ENCODE measurements at regions not wholly inside any gene's neighbourhood (a gene's known extent, or its start where the extent isn't known, plus 50 kb on each side); places are given as distances from the start of the nearest gene placed in this dataset.
A peak's percentile ranks its signal among the peaks of the same experiment; 100 is the strongest.

DNA sequence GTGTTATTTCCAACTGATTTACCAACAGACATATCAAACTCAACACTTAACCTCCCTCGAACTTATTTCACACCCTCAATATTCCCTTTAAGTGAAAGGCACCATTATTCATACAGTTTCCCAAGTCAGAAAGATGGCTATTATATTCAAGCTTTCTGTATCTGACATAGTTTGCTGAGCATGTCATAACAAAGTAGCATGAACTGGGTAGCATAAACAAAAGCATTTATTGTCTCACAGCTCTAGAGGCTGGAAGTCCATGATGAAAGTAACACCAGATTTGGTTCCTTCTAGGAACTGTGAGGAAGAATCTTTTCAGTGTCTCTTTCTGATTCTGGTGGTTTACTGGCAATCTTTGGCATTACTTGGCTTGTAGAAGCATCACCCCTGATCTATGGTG, 1388.6 kb downstream of the TECRL start:
- DNase-seq, result no peak

DNA sequence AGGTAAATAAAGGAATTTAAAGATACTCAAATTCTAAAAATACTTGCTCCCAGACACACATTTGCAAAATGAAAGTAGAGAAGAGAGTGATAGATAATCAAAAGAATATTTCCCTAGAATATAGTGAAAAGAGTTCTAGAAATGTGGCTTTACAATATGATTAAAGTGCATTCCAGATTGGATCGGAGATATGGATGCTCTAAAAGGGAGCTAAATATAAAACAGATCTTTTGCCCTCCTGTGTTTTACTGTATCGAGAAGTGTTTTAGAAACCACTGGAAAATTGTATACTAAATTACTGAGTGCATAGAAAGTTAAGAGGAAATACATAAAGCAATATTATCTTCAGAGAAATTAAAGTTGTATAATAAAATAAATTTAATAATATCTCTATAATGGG, 1392.0 kb downstream of the TECRL start:
- no peak for DNase-seq

DNA sequence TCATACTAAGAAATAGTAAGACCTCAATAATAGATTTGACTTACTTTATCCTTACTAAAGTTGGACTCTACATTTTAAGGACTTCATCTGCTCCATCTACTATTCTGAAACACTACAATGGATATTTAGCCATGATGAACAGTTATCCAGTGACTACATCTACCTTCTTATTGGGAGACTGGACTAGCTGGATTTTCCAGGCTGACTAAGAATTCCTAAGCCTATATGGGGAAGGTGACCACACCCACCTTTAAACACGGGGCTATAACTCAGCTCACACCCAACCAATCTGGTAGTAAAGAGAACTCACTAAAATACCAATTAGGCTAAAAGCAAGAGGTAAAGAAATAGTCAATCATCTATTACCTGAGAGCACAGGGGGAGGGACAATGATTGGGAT, 1438.4 kb downstream of the TECRL start:
- DNase-seq, result no peak

DNA sequence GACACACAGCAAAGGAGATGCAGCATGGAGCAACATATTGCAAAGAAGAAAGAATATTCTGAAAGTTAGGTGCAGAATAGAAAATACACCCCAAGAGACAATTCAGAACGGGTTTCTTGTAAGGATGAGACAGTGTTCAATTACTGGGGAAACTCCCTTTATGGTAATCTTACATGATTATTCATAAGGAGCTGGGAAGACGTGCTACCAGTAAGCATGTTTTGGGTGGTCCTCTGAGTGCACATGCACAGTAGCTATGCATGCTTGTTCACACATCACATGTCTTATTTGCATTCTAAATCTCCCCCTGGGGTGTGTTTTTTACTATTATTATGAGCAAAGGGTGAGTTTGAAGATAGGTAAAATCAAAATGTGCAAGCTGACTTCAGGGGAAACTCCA, 1448.8 kb downstream of the TECRL start:
- no peak for DNase-seq

DNA sequence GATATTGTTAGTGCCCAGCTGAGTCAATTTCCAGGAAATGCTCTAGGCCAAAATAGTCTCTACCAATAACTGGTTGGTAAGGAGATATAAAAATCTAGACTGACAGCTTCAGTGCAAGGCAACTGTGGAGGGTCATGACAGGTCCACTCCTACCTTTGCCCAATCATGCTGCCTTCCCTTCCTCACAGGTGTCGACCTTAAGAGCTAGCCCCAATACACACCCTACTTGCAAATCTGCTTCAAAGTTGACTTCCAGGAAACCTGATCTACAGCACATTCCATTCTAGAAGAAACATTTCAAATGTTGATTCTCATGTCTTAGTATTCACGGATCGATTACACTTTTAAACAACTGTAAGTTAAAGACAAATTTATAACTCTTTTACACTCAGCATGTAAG, 1455.5 kb downstream of the TECRL start:
- no peak for DNase-seq

DNA sequence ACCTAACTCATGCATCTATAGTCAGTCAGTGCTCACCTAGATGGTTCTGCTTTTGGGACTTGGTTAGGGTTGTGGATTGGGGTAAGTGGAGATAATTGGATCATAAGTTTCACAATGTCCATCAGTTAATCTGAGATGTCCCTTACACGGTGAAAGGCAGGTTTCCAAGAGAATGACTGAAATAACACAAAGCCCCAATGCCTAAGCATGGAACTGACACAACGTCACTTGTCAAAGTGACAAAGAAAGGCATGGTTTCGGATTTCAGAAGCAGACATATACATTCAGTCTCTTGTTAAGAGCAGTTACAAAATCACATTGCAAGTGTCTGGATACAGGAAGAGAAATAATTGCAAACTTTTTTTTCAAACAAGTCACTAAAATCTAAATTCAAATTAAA, 1456.9 kb downstream of the TECRL start:
- DNase-seq, result no peak

DNA sequence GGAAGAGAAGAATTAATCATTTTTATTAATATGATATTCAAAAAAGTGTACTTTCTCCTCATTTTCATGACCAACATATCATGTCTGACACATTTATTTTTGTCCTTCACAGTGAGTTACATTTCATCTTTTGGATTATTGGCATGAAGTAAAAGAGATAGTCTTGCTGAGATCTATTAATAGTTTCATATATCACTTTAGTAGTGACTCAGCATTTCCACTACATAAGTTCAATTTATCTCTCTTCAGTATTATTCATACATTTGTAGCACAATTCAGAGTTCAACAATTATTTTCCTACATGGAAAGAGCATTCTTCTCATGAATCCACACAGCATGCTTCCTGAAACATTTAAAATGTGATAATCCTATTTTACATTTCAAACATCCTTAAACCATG, 1461.1 kb downstream of the TECRL start:
- no peak for DNase-seq

DNA sequence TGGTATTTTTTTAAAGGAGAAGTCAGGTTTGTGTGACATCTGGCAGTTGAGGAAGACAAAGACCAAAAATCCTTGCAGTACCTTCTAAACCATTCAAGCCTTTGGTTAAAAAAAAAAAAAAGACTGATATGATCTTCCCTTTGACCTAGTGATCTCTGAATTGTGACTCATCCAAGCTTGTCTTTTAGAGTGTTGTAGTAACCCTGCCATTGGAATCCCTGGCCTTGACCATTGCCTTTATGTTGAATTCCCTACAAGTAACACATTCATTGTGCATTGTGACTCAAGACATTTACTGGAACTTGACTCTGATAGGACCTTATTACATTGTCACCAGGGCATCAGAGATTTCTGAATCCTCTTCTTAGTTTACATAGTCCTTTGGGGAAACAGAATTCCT, 1469.0 kb downstream of the TECRL start:
- no peak for DNase-seq

DNA sequence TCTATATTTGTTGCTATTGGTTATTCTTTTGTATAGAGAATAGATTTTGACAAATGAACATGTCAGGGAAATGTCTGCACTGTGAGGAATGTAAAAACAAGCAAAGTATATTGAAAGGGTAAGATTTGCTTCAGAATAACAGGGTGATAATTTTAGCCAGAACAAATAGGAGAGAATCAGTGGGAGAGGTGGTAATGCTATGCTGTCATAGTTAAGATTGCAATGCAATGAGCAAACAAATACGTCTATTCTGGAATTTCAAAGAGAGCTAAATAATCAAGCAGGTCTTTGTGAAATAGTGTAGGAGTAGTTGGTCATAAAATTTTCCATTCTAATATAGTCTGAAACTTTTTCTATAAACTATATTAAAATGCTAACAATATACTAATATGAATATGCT, 1478.4 kb downstream of the TECRL start:
- no peak for DNase-seq

DNA sequence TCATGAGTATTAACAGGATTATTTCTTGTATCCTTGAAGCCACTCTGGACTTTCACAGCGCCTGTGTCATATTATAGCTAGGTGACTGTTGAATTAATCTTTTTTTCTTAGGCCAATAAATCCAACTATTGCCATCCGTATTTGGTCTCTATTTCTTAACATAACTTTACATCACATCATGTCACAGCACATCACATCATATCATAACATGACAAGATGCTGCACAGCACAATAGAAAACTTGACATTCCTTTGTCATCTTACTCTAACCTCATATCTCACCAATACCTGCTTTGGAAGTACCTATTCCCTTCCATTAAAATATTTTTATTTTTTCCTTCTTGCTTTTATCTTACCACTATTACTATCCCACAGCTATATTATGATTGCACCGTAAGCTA, 1480.8 kb downstream of the TECRL start:
- DNase-seq, result no peak

DNA sequence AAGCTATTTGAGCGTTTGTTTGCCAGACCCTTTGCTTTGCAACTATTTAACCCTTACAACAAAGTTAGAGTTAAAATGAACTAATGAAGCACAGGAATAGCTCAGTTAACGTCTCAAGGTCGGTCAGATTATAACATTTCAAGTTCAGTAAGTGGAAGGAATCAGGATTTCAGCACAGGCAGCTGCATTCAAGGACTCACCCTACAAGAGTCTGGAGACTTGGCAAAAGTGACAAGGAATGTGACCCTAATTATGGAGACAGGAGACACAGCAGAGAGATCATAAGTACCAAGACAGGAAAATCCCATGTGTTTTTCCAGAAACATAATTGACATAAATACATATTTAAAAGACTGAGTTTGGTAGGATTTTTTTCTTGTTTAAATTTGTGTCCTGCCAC, 1481.7 kb downstream of the TECRL start:
- no peak for DNase-seq

DNA sequence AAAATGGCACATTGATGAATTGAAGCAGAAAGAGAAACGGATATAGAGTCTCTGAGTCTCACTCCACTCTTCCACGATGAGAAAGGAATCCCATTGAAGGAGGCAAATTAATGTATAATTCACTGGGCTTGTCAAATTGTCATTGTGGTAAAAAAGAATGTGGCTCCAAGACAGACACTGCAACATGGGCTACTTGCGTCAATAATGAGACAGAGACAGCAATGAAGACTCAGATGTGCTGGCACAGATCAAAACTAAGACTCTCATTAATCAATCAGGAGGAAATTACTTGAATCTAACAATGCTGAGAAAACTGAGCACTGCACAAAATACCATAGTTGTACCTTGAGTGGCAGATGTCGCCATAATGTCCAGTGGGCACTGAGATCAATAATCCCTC, 1485.5 kb downstream of the TECRL start:
- no peak for DNase-seq

DNA sequence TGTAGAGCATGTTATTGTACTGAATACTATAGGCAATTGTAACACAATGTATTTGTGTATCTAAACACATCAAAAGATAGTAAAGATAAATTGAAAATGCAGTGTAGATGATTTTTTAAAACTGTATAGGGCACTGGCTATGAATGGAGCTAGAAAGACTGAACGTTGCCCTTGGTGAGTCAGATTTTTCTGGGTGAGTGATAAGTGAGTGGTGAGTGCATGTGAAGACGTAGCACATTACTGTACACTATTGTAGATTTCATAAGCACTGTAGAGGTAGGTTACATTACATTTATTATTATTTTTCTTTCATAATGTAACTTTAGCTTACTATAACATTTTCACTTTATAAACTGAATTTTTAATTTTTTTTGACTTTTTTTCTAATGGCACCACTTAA, 1491.6 kb downstream of the TECRL start:
- DNase-seq, result no peak

DNA sequence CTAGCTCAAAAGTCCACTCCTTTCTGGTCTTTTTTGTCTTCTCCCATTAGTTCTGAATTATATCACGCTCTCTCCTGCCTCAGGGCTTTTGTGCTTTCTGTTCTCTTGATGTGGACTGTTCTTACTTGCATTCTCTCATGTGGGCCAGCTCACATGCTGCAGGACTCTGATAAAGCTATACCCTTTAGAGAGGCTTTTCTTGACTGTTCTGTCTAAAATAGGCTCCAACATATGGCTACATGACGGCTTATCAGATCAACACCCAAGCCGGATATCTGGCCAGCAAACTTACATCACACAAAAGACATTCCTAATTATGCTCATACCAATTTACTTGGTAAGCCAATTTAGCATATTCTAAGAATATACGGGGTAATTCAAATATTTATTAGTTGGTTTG, 1494.5 kb downstream of the TECRL start:
- DNase-seq, result no peak

DNA sequence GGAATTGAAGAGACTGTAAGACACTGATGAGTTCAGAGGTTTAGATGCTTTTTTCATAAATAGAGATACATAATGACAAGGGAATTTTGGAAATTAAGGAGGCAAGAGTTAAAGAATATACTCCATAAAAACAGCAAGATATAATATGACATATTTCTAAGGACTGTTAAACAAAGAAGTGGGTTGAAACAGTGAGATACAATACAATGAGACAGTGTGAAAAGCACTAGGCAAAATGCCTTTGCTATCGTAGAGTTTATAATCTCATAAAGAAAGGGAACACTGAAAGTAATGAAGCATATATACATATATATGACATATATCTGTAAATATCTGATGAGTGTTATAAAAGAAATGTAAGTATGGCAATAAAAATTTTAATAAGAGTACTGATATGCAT, 1496.2 kb downstream of the TECRL start:
- DNase-seq, result no peak

DNA sequence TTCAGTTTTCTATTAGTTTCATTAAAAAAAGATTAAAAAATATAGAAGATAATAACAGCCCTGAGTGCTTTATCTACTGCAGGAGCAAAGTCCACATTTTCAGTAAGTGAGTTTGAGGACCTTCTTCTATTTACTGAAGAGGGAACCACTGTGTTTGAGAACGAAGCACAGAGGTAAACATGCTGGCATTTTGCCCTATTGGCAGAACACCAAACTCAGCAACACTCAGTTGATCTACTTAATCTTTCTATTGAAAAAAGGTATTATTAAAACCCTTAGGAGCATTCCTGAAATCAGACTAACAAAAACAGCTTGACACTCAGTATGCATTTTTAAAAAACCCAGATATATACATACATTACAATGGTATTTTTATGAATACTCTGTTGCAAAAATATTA, 1496.7 kb downstream of the TECRL start:
- DNase-seq, result no peak

DNA sequence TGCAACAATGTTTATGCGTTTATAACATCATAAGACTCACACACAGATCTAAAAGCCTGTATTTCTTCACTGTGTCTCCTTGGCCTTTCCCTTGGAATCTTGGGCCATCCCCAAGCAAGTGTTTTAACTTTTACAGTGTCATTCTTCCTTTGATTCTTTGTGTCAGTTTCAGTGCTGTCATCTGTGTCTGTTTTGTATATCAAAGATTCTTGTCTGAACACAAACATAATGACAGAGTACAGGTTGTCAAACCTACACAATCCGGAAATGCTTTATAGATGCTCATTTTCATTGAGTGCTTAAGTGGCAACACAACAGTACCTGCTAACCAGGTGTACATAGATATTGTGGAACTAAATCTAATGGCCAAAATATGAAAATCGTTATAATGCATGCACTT, 1500.0 kb downstream of the TECRL start:
- no peak for DNase-seq

DNA sequence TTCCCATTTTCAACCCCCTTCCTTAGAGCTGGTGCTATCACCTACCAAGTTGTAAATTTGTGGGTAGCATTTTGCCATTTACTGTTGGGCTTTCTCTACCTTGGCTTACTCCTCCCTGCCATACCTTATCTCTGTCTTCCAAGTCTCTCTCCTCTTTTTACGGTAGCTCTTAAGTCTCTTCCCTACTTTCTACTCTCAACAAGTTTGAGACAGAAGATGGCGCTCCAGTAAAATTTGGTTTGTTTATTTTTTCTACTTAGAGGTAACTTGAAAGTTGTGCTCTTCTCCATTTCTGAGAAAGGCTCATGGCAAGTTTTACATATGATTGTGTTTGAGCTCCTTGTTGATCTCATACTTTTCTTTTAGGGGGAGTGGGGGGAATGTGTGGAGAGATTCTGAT, 1508.1 kb downstream of the TECRL start:
- no peak for DNase-seq

DNA sequence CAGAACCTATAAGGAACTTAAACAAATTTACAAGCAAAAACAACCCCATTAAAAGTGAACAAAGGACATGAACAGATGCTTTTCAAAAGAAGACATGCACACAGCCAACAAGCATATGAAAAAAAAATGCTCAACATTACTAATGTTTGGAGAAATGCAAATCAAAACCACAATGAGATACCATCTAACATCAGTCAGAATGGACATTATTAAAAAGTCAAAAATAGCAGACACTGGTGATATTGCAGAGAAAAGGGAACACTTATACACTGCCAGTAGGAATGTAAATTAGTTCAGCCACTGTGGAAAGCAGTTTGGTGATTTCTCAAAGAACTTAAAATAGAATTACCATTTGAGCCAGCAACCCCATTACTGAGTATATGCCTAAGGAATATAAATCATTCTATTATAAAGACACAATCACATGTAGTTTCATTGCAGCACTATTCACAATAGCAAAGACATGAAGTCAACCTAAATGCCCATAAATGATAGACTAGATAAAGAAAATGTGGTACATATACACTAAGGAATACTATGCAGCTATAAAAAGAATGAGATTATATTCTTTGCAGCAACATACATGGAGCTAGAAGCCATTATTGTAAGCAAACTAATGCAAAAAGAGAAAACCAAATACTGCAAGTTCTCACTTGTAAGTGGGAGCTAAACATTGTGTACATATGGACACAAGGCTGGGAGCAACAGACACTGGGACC, 1509.4 kb downstream of the TECRL start:
- peak; percentile 17 for DNase-seq

DNA sequence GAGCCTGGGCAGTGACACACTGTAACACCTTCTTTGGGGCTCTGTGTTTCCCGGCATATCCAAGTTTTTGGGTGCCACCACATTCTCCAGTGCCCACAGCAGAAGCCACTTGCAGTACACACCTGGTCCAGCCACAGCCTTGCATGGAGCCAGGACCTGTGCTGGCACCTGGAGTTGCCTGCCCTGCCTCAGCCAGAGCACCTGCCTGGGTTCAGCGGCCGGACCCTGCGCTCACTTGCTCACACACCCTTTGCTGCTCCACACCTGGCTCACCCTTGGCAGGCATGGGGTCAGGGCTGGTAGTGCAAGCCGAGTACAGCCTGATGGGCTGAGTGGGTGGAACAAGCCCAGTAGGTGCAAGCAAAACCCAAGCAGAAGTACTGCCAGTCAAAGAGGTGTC, 1511.1 kb downstream of the TECRL start:
- no peak for DNase-seq

DNA sequence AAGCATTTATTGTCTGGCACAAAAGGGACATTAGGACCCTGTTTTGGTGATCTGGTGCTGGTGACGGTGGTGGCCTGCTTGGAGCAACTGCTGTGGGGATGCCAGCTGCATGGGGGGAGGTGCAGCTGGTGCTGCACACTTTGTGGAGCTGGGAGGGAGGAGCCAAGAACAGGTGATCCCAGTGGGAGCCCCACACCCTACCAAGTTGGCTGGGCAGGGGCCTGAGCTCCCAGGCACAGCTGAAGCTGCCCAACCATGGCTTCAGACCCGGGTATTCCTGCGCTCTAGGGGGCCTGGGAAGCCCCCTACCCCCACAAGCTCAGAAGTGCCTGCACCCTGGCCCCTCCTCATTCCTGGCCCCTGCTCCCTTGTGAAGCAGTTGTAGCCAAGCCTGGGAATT, 1512.5 kb downstream of the TECRL start:
- DNase-seq, result no peak

DNA sequence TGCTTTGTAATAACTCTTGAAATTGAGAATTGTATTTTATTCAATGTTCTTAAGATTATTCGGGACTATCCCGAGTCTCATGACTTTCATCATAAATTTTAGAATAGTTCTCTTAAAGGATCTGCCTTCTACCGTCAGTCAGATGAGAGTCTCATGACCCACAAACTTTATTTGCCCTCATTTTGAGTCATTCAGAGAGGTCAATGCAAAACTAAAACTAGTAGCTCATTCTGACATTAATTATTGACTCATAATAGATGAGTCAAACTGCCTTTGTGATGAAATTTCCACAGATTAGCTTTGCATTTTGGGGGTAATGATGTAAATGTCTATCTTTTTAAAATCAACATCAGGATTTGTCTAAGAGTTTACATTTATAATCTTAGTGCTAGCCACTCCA, 1527.3 kb downstream of the TECRL start:
- peak; percentile 1 for DNase-seq

DNA sequence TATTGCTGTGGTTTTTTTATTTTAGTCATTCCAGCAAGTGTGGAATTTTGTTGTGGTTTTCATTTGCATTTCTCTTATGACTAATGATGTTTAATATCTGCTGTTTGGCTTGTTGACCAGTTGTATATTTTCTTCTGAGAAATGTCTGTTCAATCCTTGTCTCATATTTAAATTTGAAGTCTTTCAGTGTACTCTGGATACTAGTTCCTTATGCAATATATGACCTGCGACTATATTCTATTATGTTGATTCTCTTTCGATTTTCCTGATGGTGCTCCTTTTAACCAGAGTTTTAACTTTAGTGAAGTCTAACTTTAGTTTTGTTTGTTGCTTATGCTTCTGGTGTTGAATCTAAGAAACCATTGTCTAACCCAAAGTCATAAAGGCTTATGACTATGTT, 1528.0 kb downstream of the TECRL start:
- DNase-seq, result peak; percentile 1

DNA sequence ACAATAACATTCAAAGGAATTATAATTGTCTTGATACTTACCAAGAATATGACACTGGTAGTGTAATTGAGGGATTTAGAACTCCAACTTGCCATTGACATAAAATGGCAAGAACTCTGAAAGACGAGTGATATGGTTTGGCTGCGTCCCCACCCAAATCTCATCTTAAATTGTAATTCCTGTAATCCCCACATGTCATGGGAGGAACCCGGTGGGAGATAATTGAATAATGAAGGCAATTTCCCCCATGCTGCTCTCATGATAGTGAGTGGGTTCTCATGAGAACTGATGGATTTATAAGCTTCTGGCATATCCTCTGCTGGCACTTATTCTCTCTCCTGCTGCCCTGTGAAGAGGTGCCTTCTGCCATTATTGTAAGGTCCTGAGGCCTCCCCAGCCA, 1536.4 kb downstream of the TECRL start:
- no peak for DNase-seq

DNA sequence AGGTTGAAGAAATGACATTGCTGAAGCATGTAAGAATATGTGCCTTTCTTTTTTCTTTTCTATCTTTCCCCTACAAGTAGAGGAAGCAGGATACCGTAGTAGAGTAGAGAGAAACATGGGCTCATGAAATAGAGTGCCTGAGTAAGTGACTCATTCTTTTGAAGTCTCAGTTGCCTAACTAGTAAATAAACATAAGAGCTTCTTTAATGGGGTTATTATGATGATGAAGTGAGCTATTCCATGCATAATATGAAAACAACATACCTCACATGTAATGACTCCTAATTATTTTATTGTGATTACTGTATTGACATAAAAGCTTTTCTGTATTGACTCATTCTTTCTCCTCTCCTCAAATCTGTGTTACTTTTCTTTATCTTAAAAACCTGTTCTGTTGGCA, 1538.2 kb downstream of the TECRL start:
- DNase-seq, result no peak
